Esophagus squamous epithelium (tissue), 5 donors: ENCODE measurements at regions not wholly inside any gene's neighbourhood (a gene's known extent, or its start where the extent isn't known, plus 50 kb on each side); places are given as distances from the start of the nearest gene placed in this dataset.

Experiments used
- DNase-seq: peaks from one replicate; lab custom pipeline; 2025; lab: John Stamatoyannopoulos, UW
- H3K27ac ChIP-seq, 4 donors: fragments of 200-600 bp; sonication (generic); one replicate each; pipeline ENCODE4 v1.5.1; 2016 to 2019; ENCODE audit warnings: mild to moderate bottlenecking in 1 of 4
- H3K27me3 ChIP-seq, 4 donors: fragments of 200-600 bp; sonication (generic); 1 replicate in 3 of 4; 2 replicates in 1 of 4; pipeline versions ENCODE4 v1.5.1 to v1.6.0; 2017 to 2021; ENCODE audit warnings: antibody characterized with exemption in 1 of 4
- H3K36me3 ChIP-seq, 3 donors: fragments of 200-600 bp; sonication (generic); one replicate each; pipeline ENCODE4 v1.5.1; 2016 to 2019
- H3K4me1 ChIP-seq, 3 donors: fragments of 200-600 bp; sonication (generic); one replicate each; pipeline ENCODE4 v1.5.1; 2017 to 2019
- H3K4me3 ChIP-seq, 4 donors: fragments of 200-600 bp; sonication (generic); 1 replicate in 3 of 4; 2 replicates in 1 of 4; pipeline ENCODE4 v1.5.1; 2016 to 2019; ENCODE audit warnings: mild to moderate bottlenecking in 2 of 4, moderate library complexity in 1 of 4
- H3K9me3 ChIP-seq, 3 donors: fragments of 200-600 bp; sonication (generic); one replicate each; pipeline ENCODE4 v1.5.1; 2016 to 2019
- CTCF ChIP-seq, 6 experiments: fragments of 450-650 bp in 4 of 6; fragments of 200-600 bp in 2 of 6; sonication (generic) in 2 of 6; IDR thresholded peaks; one replicate each; pipeline ENCODE4 v1.5.1; 2016 to 2019; ENCODE audit warnings: antibody characterized with exemption in 6 of 6, mild to moderate bottlenecking in 4 of 6, moderate library complexity in 4 of 6
- POLR2A ChIP-seq, 4 donors: fragments of 450-650 bp; IDR thresholded peaks; one replicate each; pipeline ENCODE4 v1.6.1; 2017; ENCODE audit warnings: antibody characterized with exemption in 4 of 4, mild to moderate bottlenecking in 4 of 4, moderate library complexity in 3 of 4
- WGBS, 2 donors: methylation state at CpG; one replicate each; pipeline ENCODE4 v1.1.5; 2018; 5-methylcytosine and 5-hydroxymethylcytosine counted together
- intact Hi-C: fragments of 100-400 bp; cut with DNase I; formaldehyde crosslinking; loops from one replicate; pipeline ENCODE4 v1.15.0; 2022
- donor health status: DM: yes; HTN: yes; CAD: no.

- 77 to 86% methylated on average over 1 of the region's 1 CpG for WGBS, 2 donors
- Histone ChIP-seq H3K4me3 (no peak overlapping the region), H3K4me1 (no peaks in the 10 kb centered on the region), H3K27me3 (peaks cover 0 to 13% (median 0%) of the 10 kb centered on the region in 4 donors), H3K36me3 (no peaks in the 10 kb centered on the region), H3K9me3 (peaks cover 0 to 45% (median 28%) of the 10 kb centered on the region in 3 donors), H3K27ac (no peak overlapping the region)
- no peak for DNase-seq
- TF ChIP-seq CTCF (IDR thresholded peaks at IDR 0.05), result no peak
- TF ChIP-seq POLR2A (IDR thresholded peaks at IDR 0.05), result no peak
- intact Hi-C loops, result no loop called here
Observed at GRCh38 chr4:1480720-1481119, 74.5 kb upstream of the NKX1-1 start.

GRCh38 chr4:1479454-1479853 is 73.2 kb upstream of the NKX1-1 start:
- peaks cover 0 to 17% (median 0%) of the 10 kb centered on the region in 4 donors for H3K27me3 ChIP-seq
- no peak overlapping the region for H3K4me3 ChIP-seq
- H3K36me3 ChIP-seq, result no peaks in the 10 kb centered on the region
- DNase-seq, result no peak
- TF ChIP-seq CTCF (IDR thresholded peaks at IDR 0.05), result no peak
- TF ChIP-seq POLR2A (IDR thresholded peaks at IDR 0.05), result no peak
- peaks cover 0 to 32% (median 17%) of the 10 kb centered on the region in 3 donors for H3K9me3 ChIP-seq
- H3K27ac ChIP-seq, result no peak overlapping the region
- H3K4me1 ChIP-seq, result no peaks in the 10 kb centered on the region
- intact Hi-C loops, result no loop called here
- 76 to 100% methylated on average over 1 to 4 of the region's 10 CpGs for WGBS, 2 donors

GRCh38 chr4:1478766-1479355 is 72.6 kb upstream of the NKX1-1 start:
- H3K27ac ChIP-seq, result no peak overlapping the region
- TF ChIP-seq POLR2A (IDR thresholded peaks at IDR 0.05), result no peak
- TF ChIP-seq CTCF (IDR thresholded peaks at IDR 0.05), result no peak
- H3K4me1 ChIP-seq, result no peaks in the 10 kb centered on the region
- DNase-seq, result no peak
- peaks cover 0 to 23% (median 0%) of the 10 kb centered on the region in 4 donors for H3K27me3 ChIP-seq
- intact Hi-C loops, result no loop called here
- 61 to 68% methylated on average over 6 to 8 of the region's 10 CpGs for WGBS, 2 donors
- H3K9me3 ChIP-seq, result peaks cover 0 to 29% (median 17%) of the 10 kb centered on the region in 3 donors
- H3K36me3 ChIP-seq, result no peaks in the 10 kb centered on the region
- no peak overlapping the region for H3K4me3 ChIP-seq

GRCh38 chr4:1477045-1477840 is 71.0 kb upstream of the NKX1-1 start:
- Histone ChIP-seq H3K4me1 (peaks cover 0 to 3% (median 0%) of the 10 kb centered on the region in 3 donors), H3K4me3 (no peak overlapping the region), H3K27me3 (peaks cover 0 to 39% (median 0%) of the 10 kb centered on the region in 4 donors), H3K36me3 (no peaks in the 10 kb centered on the region), H3K27ac (no peak overlapping the region), H3K9me3 (peaks cover 0 to 29% (median 17%) of the 10 kb centered on the region in 3 donors)
- intact Hi-C loops, result no loop called here
- TF ChIP-seq CTCF (IDR thresholded peaks at IDR 0.05) (no peak), POLR2A (IDR thresholded peaks at IDR 0.05) (no peak)
- DNase-seq, result no peak
- WGBS, 2 donors, result 82 to 90% methylated on average over 2 to 4 of the region's 18 CpGs

GRCh38 chr4:1476140-1476513 is 69.9 kb upstream of the NKX1-1 start:
- Histone ChIP-seq H3K4me3 (no peak overlapping the region), H3K27ac (no peak overlapping the region), H3K27me3 (peaks cover 0 to 50% (median 2%) of the 10 kb centered on the region in 4 donors), H3K36me3 (no peaks in the 10 kb centered on the region), H3K4me1 (peaks cover 0 to 11% (median 6%) of the 10 kb centered on the region in 3 donors), H3K9me3 (peaks cover 0 to 21% (median 8%) of the 10 kb centered on the region in 3 donors)
- DNase-seq, result no peak
- whole genome bisulfite sequencing, 2 donors, result 97 to 98% methylated on average over 2 of the region's 2 CpGs
- TF ChIP-seq POLR2A (IDR thresholded peaks at IDR 0.05), result no peak
- TF ChIP-seq CTCF (IDR thresholded peaks at IDR 0.05), result no peak
- intact Hi-C loops, result no loop called here
